ENCODE measurements at regions not wholly inside any gene's neighbourhood (a gene's known extent, or its start where the extent isn't known, plus 50 kb on each side); places are given as distances from the start of the nearest gene placed in this dataset.

DNA sequence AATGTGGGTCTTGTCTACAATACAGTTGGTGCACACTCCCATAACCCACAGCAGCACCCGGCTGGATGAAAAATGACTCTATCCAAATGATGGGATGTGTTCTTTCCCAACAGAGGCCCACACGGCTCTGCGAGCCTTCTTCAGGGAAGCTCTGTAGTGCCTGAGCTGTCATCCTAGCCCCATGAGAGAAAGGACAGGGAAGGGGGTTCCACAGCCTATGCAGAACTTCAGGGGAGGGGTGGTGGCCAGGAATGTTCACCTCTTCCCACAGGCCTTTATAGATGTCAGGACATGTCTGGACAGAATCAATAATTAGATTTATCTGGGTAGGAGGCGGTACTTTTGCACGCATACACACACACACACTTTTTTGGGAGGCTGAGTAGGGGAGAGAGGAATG is 109.0 kb downstream of the JCAD start:
- no peak overlapping the region for H3K27ac ChIP-seq (ENCODE audit: low read depth in 2 of 2, low read length in 2 of 2)
- H3K4me1 ChIP-seq (ENCODE audit: control insufficient read depth in 2 of 2, insufficient read depth in 2 of 2, low read length in 2 of 2), result no peaks in the 10 kb centered on the region
- no peak overlapping the region for H3K9ac ChIP-seq (ENCODE audit: low read depth in 1 of 2, low read length in 2 of 2)
- no peaks in the 10 kb centered on the region for H3K27me3 ChIP-seq (ENCODE audit: control insufficient read depth in 2 of 2, insufficient read depth in 2 of 2, low read length in 2 of 2)
- H3K9me3 ChIP-seq (ENCODE audit: control insufficient read depth in 2 of 2, low read length in 2 of 2), result no peaks in the 10 kb centered on the region
- no peak overlapping the region for H3K4me3 ChIP-seq (ENCODE audit: low read length in 2 of 2)
- no peaks in the 10 kb centered on the region for H3K36me3 ChIP-seq (ENCODE audit: control insufficient read depth in 2 of 2, insufficient read depth in 2 of 2, low read length in 2 of 2)

DNA sequence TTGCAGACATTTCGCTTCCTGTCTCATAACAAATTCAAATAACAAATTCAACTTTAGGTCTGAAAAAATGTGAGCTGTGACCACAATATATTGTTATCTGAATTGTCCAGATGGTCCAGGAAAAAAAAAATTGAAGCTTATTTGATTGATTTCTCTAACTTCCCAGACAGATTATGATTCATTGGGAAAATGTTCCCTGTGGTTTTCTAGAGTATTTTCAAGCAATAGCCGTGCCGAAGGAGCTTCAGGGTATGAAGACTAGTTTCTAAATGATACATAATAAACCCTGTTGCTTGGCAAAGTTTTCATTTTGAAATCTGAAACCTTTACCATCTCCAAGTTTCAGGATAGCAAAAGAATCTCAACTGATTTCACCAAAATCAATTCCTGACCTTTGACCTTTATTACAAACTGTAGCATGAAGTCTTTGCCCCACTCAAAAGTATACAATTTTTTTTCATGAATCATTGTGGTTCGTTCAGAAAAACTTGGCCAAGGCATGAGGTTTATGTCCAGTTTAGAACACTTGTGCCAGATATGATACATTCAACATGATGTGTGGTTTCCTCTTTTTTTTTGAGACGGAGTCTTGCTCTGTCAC is 109.9 kb downstream of the JCAD start:
- no peaks in the 10 kb centered on the region for H3K36me3 ChIP-seq (ENCODE audit: control insufficient read depth in 2 of 2, insufficient read depth in 2 of 2, low read length in 2 of 2)
- H3K27me3 ChIP-seq (ENCODE audit: control insufficient read depth in 2 of 2, insufficient read depth in 2 of 2, low read length in 2 of 2), result no peaks in the 10 kb centered on the region
- no peak overlapping the region for H3K27ac ChIP-seq (ENCODE audit: low read depth in 2 of 2, low read length in 2 of 2)
- no peaks in the 10 kb centered on the region for H3K9me3 ChIP-seq (ENCODE audit: control insufficient read depth in 2 of 2, low read length in 2 of 2)
- H3K4me3 ChIP-seq (ENCODE audit: low read length in 2 of 2), result no peak overlapping the region
- H3K4me1 ChIP-seq (ENCODE audit: control insufficient read depth in 2 of 2, insufficient read depth in 2 of 2, low read length in 2 of 2), result no peaks in the 10 kb centered on the region
- H3K9ac ChIP-seq (ENCODE audit: low read depth in 1 of 2, low read length in 2 of 2), result no peak overlapping the region

DNA sequence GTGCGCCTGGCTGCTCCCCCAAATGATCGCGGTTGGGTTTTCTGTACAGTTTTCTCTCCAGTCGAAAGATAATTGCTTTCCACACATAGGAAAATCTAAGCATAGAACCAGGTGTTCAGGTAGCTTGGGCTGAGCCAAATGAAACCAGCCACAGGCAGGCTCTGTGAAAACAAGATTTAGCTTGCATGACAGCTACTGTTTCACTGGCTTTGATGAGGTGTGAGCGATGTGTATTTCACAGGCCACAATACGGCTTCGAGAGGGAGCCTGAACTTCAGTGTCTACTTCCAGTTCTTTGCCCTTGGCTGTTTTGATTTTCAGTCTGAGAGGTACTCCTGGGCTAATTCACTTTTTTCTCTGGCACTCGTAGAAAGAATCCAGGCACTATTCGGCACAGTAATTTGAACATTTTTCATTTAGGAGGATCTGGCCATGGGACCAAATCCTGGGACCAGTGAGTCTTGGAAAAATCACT is 110.5 kb downstream of the JCAD start:
- H3K27me3 ChIP-seq (ENCODE audit: control insufficient read depth in 2 of 2, insufficient read depth in 2 of 2, low read length in 2 of 2), result no peaks in the 10 kb centered on the region
- H3K9me3 ChIP-seq (ENCODE audit: control insufficient read depth in 2 of 2, low read length in 2 of 2), result no peaks in the 10 kb centered on the region
- no peaks in the 10 kb centered on the region for H3K36me3 ChIP-seq (ENCODE audit: control insufficient read depth in 2 of 2, insufficient read depth in 2 of 2, low read length in 2 of 2)
- H3K4me1 ChIP-seq (ENCODE audit: control insufficient read depth in 2 of 2, insufficient read depth in 2 of 2, low read length in 2 of 2), result no peaks in the 10 kb centered on the region
- H3K27ac ChIP-seq (ENCODE audit: low read depth in 2 of 2, low read length in 2 of 2), result no peak overlapping the region
- no peak overlapping the region for H3K9ac ChIP-seq (ENCODE audit: low read depth in 1 of 2, low read length in 2 of 2)
- no peak overlapping the region for H3K4me3 ChIP-seq (ENCODE audit: low read length in 2 of 2)

DNA sequence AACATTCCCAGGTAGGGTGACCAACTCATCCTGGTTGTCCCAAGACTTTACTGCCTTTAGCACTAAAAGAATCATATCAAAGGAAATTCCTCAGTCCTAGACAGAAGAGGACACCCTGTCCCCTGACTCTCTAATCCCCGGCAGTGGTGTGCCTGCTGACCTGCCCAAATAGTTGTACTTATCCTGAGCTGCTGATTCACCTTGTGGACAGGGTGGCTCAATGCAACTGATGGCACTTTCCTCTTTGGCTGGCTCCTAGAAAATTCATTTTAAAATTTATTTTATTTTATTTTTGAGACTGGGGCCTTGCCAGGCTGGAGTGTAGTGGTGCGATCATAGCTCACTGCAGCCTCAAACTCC is 111.7 kb downstream of the JCAD start:
- no peaks in the 10 kb centered on the region for H3K36me3 ChIP-seq (ENCODE audit: control insufficient read depth in 2 of 2, insufficient read depth in 2 of 2, low read length in 2 of 2)
- no peak overlapping the region for H3K27ac ChIP-seq (ENCODE audit: low read depth in 2 of 2, low read length in 2 of 2)
- no peak overlapping the region for H3K4me3 ChIP-seq (ENCODE audit: low read length in 2 of 2)
- no peaks in the 10 kb centered on the region for H3K9me3 ChIP-seq (ENCODE audit: control insufficient read depth in 2 of 2, low read length in 2 of 2)
- no peaks in the 10 kb centered on the region for H3K4me1 ChIP-seq (ENCODE audit: control insufficient read depth in 2 of 2, insufficient read depth in 2 of 2, low read length in 2 of 2)
- H3K9ac ChIP-seq (ENCODE audit: low read depth in 1 of 2, low read length in 2 of 2), result no peak overlapping the region
- no peaks in the 10 kb centered on the region for H3K27me3 ChIP-seq (ENCODE audit: control insufficient read depth in 2 of 2, insufficient read depth in 2 of 2, low read length in 2 of 2)

DNA sequence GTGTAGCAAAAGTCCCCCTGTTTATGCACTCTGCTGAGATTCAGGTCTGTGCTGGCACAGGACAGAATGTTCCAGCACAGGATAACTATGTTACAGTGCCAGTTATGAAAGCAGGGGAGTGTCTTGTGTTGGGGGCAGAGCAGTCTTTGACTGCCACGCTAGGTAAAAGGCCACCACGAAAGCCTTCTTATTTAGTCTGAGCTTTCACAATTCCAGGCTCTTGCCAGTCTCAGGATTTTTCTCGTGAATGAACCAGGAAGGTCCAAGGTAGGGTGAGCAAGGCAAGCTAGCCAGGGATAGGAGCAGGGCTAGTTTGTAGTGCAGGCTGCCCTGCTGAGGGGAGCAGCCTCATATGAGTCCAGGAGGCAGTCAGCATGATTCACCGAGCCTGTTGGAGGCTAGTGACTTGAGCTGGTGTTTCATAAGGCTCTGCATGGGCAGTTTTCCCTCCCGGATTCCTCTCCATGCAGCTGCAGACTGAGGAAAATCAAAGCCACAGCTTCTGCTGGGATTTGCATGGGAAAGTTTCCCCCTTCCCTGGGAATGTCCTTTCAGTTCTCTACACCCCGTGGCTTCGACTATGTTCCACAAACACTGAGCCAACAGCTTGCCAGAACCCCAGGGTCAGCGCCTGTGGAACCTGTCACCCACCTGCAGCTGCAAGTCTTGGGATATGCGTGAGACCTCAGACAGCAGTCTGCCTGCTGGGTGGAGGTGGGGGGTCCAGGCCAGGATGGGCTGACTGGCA is 112.3 kb downstream of the JCAD start:
- Histone ChIP-seq H3K9ac (ENCODE audit: low read depth in 1 of 2, low read length in 2 of 2) (no peak overlapping the region), H3K4me3 (ENCODE audit: low read length in 2 of 2) (no peak overlapping the region), H3K27me3 (ENCODE audit: control insufficient read depth in 2 of 2, insufficient read depth in 2 of 2, low read length in 2 of 2) (no peaks in the 10 kb centered on the region), H3K36me3 (ENCODE audit: control insufficient read depth in 2 of 2, insufficient read depth in 2 of 2, low read length in 2 of 2) (no peaks in the 10 kb centered on the region), H3K9me3 (ENCODE audit: control insufficient read depth in 2 of 2, low read length in 2 of 2) (no peaks in the 10 kb centered on the region), H3K27ac (ENCODE audit: low read depth in 2 of 2, low read length in 2 of 2) (no peak overlapping the region), H3K4me1 (ENCODE audit: control insufficient read depth in 2 of 2, insufficient read depth in 2 of 2, low read length in 2 of 2) (no peaks in the 10 kb centered on the region)

DNA sequence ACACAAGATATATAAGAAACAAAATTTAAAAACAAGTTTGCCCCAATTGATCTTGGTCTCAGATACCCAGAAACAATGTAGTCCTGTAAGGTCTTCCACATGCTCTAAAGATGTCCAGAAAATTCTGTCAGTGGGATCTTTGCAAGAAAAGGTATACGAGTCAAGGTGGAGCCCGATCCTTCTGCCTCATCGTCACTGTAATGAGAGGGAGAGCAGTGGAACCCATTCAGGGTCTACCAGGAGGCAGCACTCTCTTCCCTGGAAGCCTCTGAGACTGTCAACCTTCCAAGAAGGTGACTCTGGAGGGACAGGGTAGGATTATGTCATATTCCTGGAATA is 112.8 kb downstream of the JCAD start:
- Histone ChIP-seq H3K9ac (ENCODE audit: low read depth in 1 of 2, low read length in 2 of 2) (no peak overlapping the region), H3K27me3 (ENCODE audit: control insufficient read depth in 2 of 2, insufficient read depth in 2 of 2, low read length in 2 of 2) (no peaks in the 10 kb centered on the region), H3K4me3 (ENCODE audit: low read length in 2 of 2) (no peak overlapping the region), H3K27ac (ENCODE audit: low read depth in 2 of 2, low read length in 2 of 2) (no peak overlapping the region), H3K9me3 (ENCODE audit: control insufficient read depth in 2 of 2, low read length in 2 of 2) (no peaks in the 10 kb centered on the region), H3K4me1 (ENCODE audit: control insufficient read depth in 2 of 2, insufficient read depth in 2 of 2, low read length in 2 of 2) (no peaks in the 10 kb centered on the region), H3K36me3 (ENCODE audit: control insufficient read depth in 2 of 2, insufficient read depth in 2 of 2, low read length in 2 of 2) (no peaks in the 10 kb centered on the region)

DNA sequence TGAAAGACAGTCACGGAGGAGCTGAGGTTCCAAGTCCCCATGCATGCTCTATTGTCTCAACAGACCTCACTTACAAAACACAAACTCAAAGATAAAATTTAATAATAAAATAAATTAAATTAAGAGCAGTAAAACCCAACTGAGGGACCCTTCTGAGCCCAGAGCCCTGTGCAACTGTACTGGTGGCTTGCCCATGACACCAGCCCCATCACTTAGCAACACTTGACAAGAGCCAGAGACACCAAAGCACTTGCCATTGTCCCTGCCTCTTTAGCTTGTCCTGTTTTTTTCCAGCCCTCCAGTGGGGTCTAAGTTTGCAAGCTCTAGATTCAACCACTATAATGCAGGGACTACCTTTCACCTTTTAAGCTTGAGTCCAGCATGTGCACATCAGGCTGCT is 117.9 kb downstream of the JCAD start:
- H3K4me1 ChIP-seq (ENCODE audit: control insufficient read depth in 2 of 2, insufficient read depth in 2 of 2, low read length in 2 of 2), result no peaks in the 10 kb centered on the region
- H3K9me3 ChIP-seq (ENCODE audit: control insufficient read depth in 2 of 2, low read length in 2 of 2), result no peaks in the 10 kb centered on the region
- no peaks in the 10 kb centered on the region for H3K36me3 ChIP-seq (ENCODE audit: control insufficient read depth in 2 of 2, insufficient read depth in 2 of 2, low read length in 2 of 2)
- no peaks in the 10 kb centered on the region for H3K27me3 ChIP-seq (ENCODE audit: control insufficient read depth in 2 of 2, insufficient read depth in 2 of 2, low read length in 2 of 2)
- no peak overlapping the region for H3K27ac ChIP-seq (ENCODE audit: low read depth in 2 of 2, low read length in 2 of 2)
- no peak overlapping the region for H3K4me3 ChIP-seq (ENCODE audit: low read length in 2 of 2)
- H3K9ac ChIP-seq (ENCODE audit: low read depth in 1 of 2, low read length in 2 of 2), result no peak overlapping the region

DNA sequence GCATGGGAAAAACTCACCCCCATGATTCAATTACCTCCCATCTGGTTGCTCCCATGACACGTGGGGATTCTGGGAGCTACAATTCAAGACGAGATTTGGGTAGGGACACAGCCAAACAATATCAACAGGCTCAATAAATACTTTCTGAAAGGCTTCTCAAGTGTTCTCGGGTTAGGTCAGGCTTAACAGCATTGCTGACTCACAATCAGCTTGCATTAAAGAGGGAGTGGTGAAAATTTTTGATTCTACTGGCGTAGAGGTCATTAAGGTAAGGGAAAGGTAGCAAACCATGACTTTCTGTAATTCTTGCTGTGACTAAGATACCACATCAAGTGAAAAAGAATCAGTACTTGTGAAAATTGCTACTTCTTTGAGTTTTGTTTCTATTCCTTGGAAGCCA is 126.4 kb downstream of the JCAD start:
- Histone ChIP-seq H3K27ac (ENCODE audit: low read depth in 2 of 2, low read length in 2 of 2) (no peak overlapping the region), H3K27me3 (ENCODE audit: control insufficient read depth in 2 of 2, insufficient read depth in 2 of 2, low read length in 2 of 2) (no peaks in the 10 kb centered on the region), H3K9me3 (ENCODE audit: control insufficient read depth in 2 of 2, low read length in 2 of 2) (no peaks in the 10 kb centered on the region), H3K36me3 (ENCODE audit: control insufficient read depth in 2 of 2, insufficient read depth in 2 of 2, low read length in 2 of 2) (no peaks in the 10 kb centered on the region), H3K9ac (ENCODE audit: low read depth in 1 of 2, low read length in 2 of 2) (no peak overlapping the region), H3K4me3 (ENCODE audit: low read length in 2 of 2) (no peak overlapping the region), H3K4me1 (ENCODE audit: control insufficient read depth in 2 of 2, insufficient read depth in 2 of 2, low read length in 2 of 2) (no peaks in the 10 kb centered on the region)

DNA sequence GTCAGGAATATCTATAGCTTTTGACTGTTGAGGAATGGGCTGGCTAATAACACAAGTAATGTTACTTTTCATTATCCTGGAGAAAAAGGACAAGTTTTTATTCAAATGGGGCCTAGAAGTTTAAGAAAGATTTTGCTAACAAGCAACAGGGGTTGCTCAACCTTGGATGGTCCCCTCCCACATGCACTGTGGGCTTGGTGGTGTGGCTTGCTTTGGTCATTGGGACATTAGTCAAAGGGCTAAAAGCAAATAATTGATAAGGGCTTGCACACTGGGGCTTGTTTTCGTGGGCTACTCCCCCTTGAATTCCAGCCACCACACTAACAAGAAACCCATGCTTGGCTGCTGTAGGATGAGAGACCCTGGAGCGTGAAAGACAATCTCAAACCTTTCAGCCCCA is 127.6 kb downstream of the JCAD start:
- no peaks in the 10 kb centered on the region for H3K4me1 ChIP-seq (ENCODE audit: control insufficient read depth in 2 of 2, insufficient read depth in 2 of 2, low read length in 2 of 2)
- no peaks in the 10 kb centered on the region for H3K27me3 ChIP-seq (ENCODE audit: control insufficient read depth in 2 of 2, insufficient read depth in 2 of 2, low read length in 2 of 2)
- H3K9me3 ChIP-seq (ENCODE audit: control insufficient read depth in 2 of 2, low read length in 2 of 2), result no peaks in the 10 kb centered on the region
- no peaks in the 10 kb centered on the region for H3K36me3 ChIP-seq (ENCODE audit: control insufficient read depth in 2 of 2, insufficient read depth in 2 of 2, low read length in 2 of 2)
- no peak overlapping the region for H3K27ac ChIP-seq (ENCODE audit: low read depth in 2 of 2, low read length in 2 of 2)
- H3K9ac ChIP-seq (ENCODE audit: low read depth in 1 of 2, low read length in 2 of 2), result no peak overlapping the region
- H3K4me3 ChIP-seq (ENCODE audit: low read length in 2 of 2), result no peak overlapping the region

DNA sequence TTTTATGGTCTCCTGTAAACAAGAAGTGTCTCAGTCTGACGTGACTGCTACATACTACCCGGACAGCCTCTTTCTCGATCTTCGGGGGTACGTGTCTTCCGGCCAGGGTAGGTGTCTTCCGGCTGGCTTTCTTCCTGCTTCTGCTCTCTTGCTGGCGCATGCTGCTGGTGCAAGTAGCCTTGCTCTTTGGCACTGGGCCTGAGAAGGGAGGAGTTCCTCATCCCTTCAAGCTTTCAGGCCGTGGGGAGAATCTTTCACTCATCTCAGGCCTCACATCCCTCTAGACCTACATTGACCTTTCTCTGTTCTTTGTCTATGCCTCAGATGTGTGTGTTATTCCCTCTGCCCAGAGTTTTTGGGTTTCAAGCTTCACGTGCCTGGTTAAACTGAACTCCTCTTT is 130.4 kb downstream of the JCAD start:
- Histone ChIP-seq H3K4me3 (ENCODE audit: low read length in 2 of 2) (no peak overlapping the region), H3K4me1 (ENCODE audit: control insufficient read depth in 2 of 2, insufficient read depth in 2 of 2, low read length in 2 of 2) (no peaks in the 10 kb centered on the region), H3K9ac (ENCODE audit: low read depth in 1 of 2, low read length in 2 of 2) (no peak overlapping the region), H3K27me3 (ENCODE audit: control insufficient read depth in 2 of 2, insufficient read depth in 2 of 2, low read length in 2 of 2) (no peaks in the 10 kb centered on the region), H3K36me3 (ENCODE audit: control insufficient read depth in 2 of 2, insufficient read depth in 2 of 2, low read length in 2 of 2) (no peaks in the 10 kb centered on the region), H3K9me3 (ENCODE audit: control insufficient read depth in 2 of 2, low read length in 2 of 2) (no peaks in the 10 kb centered on the region), H3K27ac (ENCODE audit: low read depth in 2 of 2, low read length in 2 of 2) (no peak overlapping the region)
